ENCODE measurements at regions not wholly inside any gene's neighbourhood (a gene's known extent, or its start where the extent isn't known, plus 50 kb on each side); places are given as distances from the start of the nearest gene placed in this dataset.

DNA sequence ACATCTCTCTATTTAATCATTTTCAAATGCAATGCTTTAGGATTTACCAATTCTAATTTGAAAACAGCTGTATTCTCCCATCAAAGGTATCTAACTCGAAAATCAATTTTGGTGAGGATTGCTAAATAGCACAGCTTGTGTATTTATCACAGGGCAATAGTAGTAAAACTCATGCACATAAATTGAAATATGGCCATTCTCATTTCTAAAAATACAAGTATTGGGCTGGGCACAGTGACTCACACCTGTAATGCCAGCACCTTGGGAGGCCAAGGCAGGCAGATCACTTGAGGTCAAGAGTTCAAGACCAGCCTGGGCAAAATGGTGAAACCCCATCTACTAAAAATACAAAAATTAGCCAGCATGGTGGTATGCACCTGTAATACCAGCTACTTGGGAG is 164.8 kb upstream of the RASA1 start:
- TF ChIP-seq, protein P1, sequence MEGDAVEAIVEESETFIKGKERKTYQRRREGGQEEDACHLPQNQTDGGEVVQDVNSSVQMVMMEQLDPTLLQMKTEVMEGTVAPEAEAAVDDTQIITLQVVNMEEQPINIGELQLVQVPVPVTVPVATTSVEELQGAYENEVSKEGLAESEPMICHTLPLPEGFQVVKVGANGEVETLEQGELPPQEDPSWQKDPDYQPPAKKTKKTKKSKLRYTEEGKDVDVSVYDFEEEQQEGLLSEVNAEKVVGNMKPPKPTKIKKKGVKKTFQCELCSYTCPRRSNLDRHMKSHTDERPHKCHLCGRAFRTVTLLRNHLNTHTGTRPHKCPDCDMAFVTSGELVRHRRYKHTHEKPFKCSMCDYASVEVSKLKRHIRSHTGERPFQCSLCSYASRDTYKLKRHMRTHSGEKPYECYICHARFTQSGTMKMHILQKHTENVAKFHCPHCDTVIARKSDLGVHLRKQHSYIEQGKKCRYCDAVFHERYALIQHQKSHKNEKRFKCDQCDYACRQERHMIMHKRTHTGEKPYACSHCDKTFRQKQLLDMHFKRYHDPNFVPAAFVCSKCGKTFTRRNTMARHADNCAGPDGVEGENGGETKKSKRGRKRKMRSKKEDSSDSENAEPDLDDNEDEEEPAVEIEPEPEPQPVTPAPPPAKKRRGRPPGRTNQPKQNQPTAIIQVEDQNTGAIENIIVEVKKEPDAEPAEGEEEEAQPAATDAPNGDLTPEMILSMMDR (conservative IDR thresholded peaks at IDR 0.05; ENCODE audit: low read depth, low read length), result no peak
- TF ChIP-seq RAD21 (IDR thresholded peaks at IDR 0.05; ENCODE audit: low read length) (no peak), MAFK (IDR thresholded peaks at IDR 0.05; ENCODE audit: low read depth, low read length) (no peak), POLR2A (IDR thresholded peaks at IDR 0.05; ENCODE audit: low read depth, low read length) (no peak), FOS (IDR thresholded peaks at IDR 0.05; ENCODE audit: low read depth, low read length) (no peak), SMC3 (IDR thresholded peaks at IDR 0.05; ENCODE audit: low read depth, low read length) (no peak), NFE2L2 (IDR thresholded peaks at IDR 0.05; ENCODE audit: low read depth, low read length) (no peak), BHLHE40 (IDR thresholded peaks at IDR 0.05; ENCODE audit: low read depth, low read length) (no peak), CEBPB (IDR thresholded peaks at IDR 0.05; ENCODE audit: low read depth, low read length) (no peak), CHD1 (IDR thresholded peaks at IDR 0.05; ENCODE audit: low read depth, low read length) (no peak)
- TF ChIP-seq, protein P2, sequence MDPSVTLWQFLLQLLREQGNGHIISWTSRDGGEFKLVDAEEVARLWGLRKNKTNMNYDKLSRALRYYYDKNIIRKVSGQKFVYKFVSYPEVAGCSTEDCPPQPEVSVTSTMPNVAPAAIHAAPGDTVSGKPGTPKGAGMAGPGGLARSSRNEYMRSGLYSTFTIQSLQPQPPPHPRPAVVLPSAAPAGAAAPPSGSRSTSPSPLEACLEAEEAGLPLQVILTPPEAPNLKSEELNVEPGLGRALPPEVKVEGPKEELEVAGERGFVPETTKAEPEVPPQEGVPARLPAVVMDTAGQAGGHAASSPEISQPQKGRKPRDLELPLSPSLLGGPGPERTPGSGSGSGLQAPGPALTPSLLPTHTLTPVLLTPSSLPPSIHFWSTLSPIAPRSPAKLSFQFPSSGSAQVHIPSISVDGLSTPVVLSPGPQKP (IDR thresholded peaks at IDR 0.05; ENCODE audit: borderline replicate concordance, low read depth, low read length), result no peak
- TF ChIP-seq, protein P3, sequence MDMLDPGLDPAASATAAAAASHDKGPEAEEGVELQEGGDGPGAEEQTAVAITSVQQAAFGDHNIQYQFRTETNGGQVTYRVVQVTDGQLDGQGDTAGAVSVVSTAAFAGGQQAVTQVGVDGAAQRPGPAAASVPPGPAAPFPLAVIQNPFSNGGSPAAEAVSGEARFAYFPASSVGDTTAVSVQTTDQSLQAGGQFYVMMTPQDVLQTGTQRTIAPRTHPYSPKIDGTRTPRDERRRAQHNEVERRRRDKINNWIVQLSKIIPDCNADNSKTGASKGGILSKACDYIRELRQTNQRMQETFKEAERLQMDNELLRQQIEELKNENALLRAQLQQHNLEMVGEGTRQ (IDR thresholded peaks at IDR 0.05; ENCODE audit: low read depth, low read length), result no peak
